Osteoblast (primary cell): ENCODE measurements at regions not wholly inside any gene's neighbourhood (a gene's known extent, or its start where the extent isn't known, plus 50 kb on each side); places are given as distances from the start of the nearest gene placed in this dataset.
A peak's percentile ranks its signal among the peaks of the same experiment; 100 is the strongest.

ENCODE experiments used
- DNase-seq: peaks from one replicate; pipeline ENCODE4 v3.0.0; 2011; ENCODE audit warnings: low spot score, mixed read lengths; ENCODE audit not compliant: insufficient read length; ENCODE audit errors: missing footprints
- H2AFZ ChIP-seq: 2 replicates; pipeline ENCODE4 v1.6.0; 2011; ENCODE audit warnings: mild to moderate bottlenecking, low read length
- H3K27ac ChIP-seq: 2 replicates; pipeline ENCODE4 v1.5.1; 2011; ENCODE audit warnings: mild to moderate bottlenecking, low read depth, low read length, moderate library complexity
- H3K27me3 ChIP-seq: 2 replicates; pipeline ENCODE4 v1.6.0; 2012; ENCODE audit warnings: mild to moderate bottlenecking, control low read depth, inconsistent platforms, low read length, moderate library complexity; ENCODE audit not compliant: insufficient read depth
- H3K36me3 ChIP-seq: 2 replicates; pipeline ENCODE4 v1.5.1; 2011; ENCODE audit warnings: mild to moderate bottlenecking, low read length, control low read depth, moderate library complexity; ENCODE audit not compliant: insufficient read depth
- H3K4me1 ChIP-seq: 2 replicates; pipeline ENCODE4 v1.5.1; 2011; ENCODE audit warnings: mild to moderate bottlenecking, low read length, control low read depth, moderate library complexity; ENCODE audit not compliant: insufficient read depth
- H3K4me2 ChIP-seq: 2 replicates; pipeline ENCODE4 v1.6.0; 2011; ENCODE audit warnings: mild to moderate bottlenecking, low read length; ENCODE audit not compliant: insufficient read depth
- H3K4me3 ChIP-seq: fragments of 200-600 bp; sonication (generic); 3 replicates; pipeline ENCODE4 v1.5.1; 2012; ENCODE audit warnings: mild to moderate bottlenecking, low read length, inconsistent platforms; ENCODE audit not compliant: insufficient read depth
- H3K79me2 ChIP-seq: 2 replicates; pipeline ENCODE4 v1.6.0; 2012; ENCODE audit warnings: mild to moderate bottlenecking, low read length, control low read depth, inconsistent platforms; ENCODE audit not compliant: insufficient read depth
- H3K9me3 ChIP-seq: 2 replicates; pipeline ENCODE4 v1.5.1; 2011; ENCODE audit warnings: low read depth, low read length, control low read depth
- H4K20me1 ChIP-seq: 2 replicates; pipeline ENCODE4 v1.6.0; 2012; ENCODE audit warnings: mild to moderate bottlenecking, low read length, control low read depth; ENCODE audit not compliant: insufficient read depth
- TF ChIP-seq, protein P1 (sequence below): IDR thresholded peaks from 2 replicates; pipeline ENCODE4 v1.5.1; 2011; ENCODE audit warnings: mild to moderate bottlenecking, low read depth, low read length, moderate library complexity; ENCODE audit errors: extremely low read depth

- H3K4me3 ChIP-seq: no peak overlapping the region
- H3K4me2 ChIP-seq: no peak overlapping the region
- no peaks in the 10 kb centered on the region for H3K79me2 ChIP-seq
- no peak overlapping the region for H2AFZ ChIP-seq
- no peaks in the 10 kb centered on the region for H3K36me3 ChIP-seq
- H3K4me1 ChIP-seq: no peaks in the 10 kb centered on the region
- H3K27ac ChIP-seq: no peak overlapping the region
- DNase-seq: peak; percentile 71
- no peaks in the 10 kb centered on the region for H4K20me1 ChIP-seq
- H3K27me3 ChIP-seq: peaks cover 18% of the 10 kb centered on the region
- TF ChIP-seq, protein P1, sequence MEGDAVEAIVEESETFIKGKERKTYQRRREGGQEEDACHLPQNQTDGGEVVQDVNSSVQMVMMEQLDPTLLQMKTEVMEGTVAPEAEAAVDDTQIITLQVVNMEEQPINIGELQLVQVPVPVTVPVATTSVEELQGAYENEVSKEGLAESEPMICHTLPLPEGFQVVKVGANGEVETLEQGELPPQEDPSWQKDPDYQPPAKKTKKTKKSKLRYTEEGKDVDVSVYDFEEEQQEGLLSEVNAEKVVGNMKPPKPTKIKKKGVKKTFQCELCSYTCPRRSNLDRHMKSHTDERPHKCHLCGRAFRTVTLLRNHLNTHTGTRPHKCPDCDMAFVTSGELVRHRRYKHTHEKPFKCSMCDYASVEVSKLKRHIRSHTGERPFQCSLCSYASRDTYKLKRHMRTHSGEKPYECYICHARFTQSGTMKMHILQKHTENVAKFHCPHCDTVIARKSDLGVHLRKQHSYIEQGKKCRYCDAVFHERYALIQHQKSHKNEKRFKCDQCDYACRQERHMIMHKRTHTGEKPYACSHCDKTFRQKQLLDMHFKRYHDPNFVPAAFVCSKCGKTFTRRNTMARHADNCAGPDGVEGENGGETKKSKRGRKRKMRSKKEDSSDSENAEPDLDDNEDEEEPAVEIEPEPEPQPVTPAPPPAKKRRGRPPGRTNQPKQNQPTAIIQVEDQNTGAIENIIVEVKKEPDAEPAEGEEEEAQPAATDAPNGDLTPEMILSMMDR: no peak
- H3K9me3 ChIP-seq: no peaks in the 10 kb centered on the region
Measured at GRCh38 chr2:217615171-217615570, 387.6 kb downstream of the TNS1 start.

GRCh38 chr2:217614498-217614897 lies 388.3 kb downstream of the TNS1 start:
- DNase-seq: no peak
- H3K79me2 ChIP-seq: no peaks in the 10 kb centered on the region
- H3K27me3 ChIP-seq: peaks cover 13% of the 10 kb centered on the region
- H3K4me3 ChIP-seq: no peak overlapping the region
- H2AFZ ChIP-seq: no peak overlapping the region
- H4K20me1 ChIP-seq: no peaks in the 10 kb centered on the region
- no peaks in the 10 kb centered on the region for H3K4me1 ChIP-seq
- no peaks in the 10 kb centered on the region for H3K9me3 ChIP-seq
- H3K36me3 ChIP-seq: no peaks in the 10 kb centered on the region
- H3K27ac ChIP-seq: no peak overlapping the region
- TF ChIP-seq, protein P1: no peak
- no peak overlapping the region for H3K4me2 ChIP-seq

DNA sequence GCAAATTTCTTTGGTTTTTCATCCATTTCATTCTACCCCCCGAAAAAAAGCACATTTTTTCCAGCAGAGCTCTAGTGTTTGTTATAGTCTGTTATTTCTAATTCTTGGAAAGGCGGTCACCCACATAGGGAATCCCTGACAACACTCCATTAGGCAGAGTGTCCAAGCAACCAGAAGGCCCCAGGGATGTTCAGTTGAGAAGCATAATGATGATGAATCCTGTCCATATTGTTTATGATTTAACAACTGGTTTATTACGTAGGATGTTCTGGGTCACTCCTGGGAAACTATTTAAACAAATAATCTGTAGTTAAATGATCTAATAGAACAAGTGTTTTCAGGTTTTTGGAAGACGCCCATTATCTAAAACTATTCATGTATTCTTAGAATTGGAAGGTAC lies 388.7 kb downstream of the TNS1 start:
- Histone ChIP-seq H2AFZ (no peak overlapping the region), H3K4me3 (no peak overlapping the region), H3K4me1 (no peaks in the 10 kb centered on the region), H3K27ac (no peak overlapping the region), H3K36me3 (no peaks in the 10 kb centered on the region), H4K20me1 (no peaks in the 10 kb centered on the region), H3K9me3 (no peaks in the 10 kb centered on the region), H3K27me3 (peaks cover 11% of the 10 kb centered on the region), H3K79me2 (no peaks in the 10 kb centered on the region), H3K4me2 (no peak overlapping the region)
- TF ChIP-seq, protein P1: no peak
- DNase-seq: no peak

DNA sequence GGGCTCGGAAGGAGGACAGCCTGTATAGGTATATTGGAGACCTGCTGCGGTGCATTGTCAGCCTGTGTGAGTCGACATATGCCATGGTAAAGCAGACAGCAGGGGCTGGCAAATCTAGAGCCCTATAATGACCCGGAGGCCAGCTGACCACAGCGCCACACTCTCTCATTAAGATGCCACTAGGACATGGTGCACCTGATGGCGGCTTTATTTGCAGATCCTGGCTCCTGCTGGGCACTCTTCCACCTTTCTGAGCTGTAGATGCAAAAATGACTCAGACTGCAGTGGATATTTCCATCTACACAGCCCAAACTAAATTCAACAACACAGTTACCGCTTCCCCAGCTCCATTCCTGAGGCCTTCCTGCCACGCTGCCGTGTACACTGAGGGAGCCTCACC lies 389.9 kb downstream of the TNS1 start:
- TF ChIP-seq, protein P1: no peak
- Histone ChIP-seq H3K4me2 (no peak overlapping the region), H3K27me3 (peaks cover 15% of the 10 kb centered on the region), H4K20me1 (no peaks in the 10 kb centered on the region), H3K79me2 (no peaks in the 10 kb centered on the region), H3K4me3 (no peak overlapping the region), H3K9me3 (no peaks in the 10 kb centered on the region), H2AFZ (no peak overlapping the region), H3K4me1 (no peaks in the 10 kb centered on the region), H3K27ac (no peak overlapping the region), H3K36me3 (no peaks in the 10 kb centered on the region)
- DNase-seq: no peak
